HS-5 (cell line): ENCODE measurements at regions not wholly inside any gene's neighbourhood (a gene's known extent, or its start where the extent isn't known, plus 50 kb on each side); places are given as distances from the start of the nearest gene placed in this dataset.
A peak's percentile ranks its signal among the peaks of the same experiment; 100 is the strongest.
"Not testable (repeated sequence)": the region's sequence is repeated elsewhere in the genome, so short reads cannot be mapped to it uniquely, and the experiment has no call there.

ENCODE experiments used
- DNase-seq: peaks from one replicate; pipeline ENCODE4 v3.0.0-alpha.2; 2012; ENCODE audit warnings: low read depth

DNA sequence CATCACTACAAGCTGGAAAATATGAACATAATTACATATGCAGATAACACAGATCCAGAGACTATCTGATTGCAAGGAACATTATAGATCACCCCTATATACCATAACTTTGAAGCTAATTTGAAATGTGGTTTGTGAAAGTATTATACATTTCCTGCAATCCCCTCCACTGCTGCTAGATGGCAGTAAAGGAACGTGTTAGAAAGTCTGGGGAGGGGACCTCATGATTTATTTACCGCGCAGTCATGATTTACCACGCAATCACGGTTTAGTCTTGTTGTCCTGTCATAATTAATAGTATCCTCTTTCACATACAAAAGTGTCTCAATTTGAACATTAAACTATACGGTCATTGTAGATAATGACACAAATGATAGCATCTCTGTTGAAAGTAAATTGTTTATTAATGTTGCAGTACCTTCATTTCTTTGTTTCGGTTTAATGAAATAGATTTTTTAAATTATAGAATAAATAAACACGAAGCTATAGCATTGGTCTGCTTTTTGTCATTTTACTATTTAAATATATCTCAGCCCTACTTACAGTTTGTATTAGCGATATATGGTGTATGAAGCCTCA is 145.3 kb upstream of the PRSS1 start:
- no peak for DNase-seq

DNA sequence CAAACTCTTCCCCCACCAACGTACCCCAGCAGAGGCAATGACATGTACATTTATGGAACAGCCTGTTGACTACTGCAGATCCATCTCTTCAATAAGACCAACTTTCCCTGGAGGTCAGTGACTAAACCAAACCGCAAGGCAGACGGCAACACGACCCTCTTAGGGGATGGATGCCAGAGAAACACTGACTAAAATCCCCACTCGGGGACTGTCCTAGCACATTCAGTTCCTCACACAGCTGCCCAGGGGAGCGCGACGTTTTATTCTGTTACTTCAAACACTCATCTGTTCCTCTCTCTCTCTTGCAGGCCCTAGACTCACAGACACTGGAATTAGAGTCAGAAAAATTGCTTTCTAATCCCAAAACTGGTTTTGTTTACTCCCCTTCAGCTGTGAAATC is 146.5 kb upstream of the PRSS1 start:
- no peak for DNase-seq

DNA sequence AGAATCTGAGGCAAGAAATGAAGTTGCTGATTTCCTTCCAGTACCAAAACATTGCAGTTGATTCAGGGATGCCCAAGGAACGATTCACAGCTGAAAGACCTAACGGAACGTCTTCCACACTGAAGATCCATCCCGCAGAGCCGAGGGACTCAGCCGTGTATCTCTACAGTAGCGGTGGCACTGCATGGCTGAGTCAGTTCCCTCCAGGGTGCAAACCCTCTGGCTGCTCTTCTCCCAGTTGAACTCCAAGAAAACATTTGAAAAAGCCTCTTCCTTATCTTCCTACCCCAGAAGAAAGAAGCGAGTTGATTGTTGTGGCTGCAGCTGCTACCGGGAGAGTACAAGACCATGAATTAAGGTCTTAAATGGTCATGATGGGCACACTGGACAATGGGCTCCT is 147.1 kb upstream of the PRSS1 start:
- no peak for DNase-seq

DNA sequence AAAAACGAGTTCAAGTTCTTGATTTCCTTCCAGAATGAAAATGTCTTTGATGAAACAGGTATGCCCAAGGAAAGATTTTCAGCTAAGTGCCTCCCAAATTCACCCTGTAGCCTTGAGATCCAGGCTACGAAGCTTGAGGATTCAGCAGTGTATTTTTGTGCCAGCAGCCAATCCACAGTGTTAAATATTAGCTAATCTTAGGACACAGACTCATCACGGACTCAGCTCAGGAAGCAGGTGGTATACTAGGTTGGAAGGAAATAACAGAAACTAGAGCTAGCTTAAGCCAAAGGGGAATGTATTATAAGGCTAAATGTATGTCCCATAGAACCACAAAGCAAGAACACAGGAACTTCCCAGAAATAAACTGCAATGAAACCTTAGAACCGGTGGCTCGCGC is 151.0 kb upstream of the PRSS1 start:
- DNase-seq, result no peak

DNA sequence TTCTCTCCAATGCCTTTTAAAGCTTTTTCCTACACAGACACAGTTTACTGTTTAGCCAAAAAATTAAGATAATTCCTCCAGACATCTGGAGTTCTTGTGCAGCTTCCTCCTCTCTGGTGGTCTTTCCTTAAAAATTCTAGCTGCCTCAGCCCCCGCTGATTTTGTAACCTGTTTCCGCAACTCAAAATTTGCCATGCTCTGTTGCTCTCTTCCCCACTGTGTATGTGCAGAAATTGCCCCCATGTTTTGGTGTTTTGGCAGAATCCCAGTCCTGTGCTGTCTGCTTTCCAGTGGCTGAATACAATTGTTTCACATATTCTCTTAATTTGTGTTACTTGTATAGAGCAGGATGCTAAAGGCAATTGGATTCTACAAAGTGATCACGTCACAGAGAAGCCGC is 151.7 kb upstream of the PRSS1 start:
- DNase-seq, result no peak

DNA sequence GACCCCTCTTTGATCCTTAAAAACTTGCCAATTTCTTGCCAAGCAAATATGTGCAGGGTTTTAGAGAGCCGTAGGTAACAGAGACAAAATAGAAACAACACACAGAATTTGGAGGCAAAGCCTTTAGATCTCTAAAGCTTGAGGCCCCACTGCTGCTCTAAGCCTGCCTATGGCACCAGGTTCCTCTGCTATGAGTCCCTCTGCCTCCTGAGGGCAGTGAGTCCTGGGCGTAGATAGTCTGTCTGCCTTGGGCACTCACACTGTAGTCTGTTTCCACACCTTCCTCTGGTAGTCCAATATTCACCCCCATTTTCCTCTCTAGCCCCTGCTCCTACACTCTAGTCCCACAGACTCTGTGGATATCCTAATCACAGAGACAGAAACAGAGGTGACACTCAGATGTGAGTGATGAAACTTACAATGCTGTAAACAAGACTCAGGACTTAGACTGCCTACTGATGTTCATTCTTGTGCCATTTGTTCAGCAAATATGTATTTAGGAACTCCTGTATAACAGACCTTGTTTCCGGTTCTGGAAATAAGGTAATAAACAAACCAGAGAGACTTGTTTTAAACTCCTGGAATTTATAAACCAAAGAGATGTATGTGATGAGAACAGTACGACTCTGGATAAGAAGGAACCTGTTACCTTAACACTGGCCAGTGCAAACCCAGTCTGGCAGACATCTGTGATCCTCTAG is 153.3 kb upstream of the PRSS1 start:
- no peak for DNase-seq

DNA sequence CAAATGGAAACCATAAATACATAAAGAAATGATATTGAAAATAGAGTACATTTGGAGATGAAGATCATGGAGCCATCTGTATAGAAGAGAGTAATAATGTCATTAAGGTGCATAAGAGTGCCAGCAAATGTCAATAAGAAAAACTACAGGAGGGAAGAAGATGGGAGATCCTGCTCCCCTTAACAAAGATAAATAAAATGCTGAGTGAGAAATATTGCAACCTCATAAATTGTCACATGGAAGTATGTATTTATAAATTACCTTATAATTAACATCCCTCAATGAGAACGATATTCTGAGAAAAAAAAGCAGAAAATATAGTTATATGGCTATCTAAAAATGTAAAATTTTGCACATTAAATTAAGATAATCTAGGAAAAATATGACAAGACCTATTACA is 155.2 kb upstream of the PRSS1 start:
- DNase-seq, result no peak

DNA sequence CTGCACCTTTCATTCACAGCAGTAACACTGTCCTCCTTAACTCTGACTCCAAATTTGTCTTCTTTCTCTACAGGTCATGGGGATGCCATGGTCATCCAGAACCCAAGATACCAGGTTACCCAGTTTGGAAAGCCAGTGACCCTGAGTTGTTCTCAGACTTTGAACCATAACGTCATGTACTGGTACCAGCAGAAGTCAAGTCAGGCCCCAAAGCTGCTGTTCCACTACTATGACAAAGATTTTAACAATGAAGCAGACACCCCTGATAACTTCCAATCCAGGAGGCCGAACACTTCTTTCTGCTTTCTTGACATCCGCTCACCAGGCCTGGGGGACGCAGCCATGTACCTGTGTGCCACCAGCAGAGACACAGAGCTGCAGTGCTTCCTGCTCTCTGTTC is 156.2 kb upstream of the PRSS1 start:
- no peak for DNase-seq

DNA sequence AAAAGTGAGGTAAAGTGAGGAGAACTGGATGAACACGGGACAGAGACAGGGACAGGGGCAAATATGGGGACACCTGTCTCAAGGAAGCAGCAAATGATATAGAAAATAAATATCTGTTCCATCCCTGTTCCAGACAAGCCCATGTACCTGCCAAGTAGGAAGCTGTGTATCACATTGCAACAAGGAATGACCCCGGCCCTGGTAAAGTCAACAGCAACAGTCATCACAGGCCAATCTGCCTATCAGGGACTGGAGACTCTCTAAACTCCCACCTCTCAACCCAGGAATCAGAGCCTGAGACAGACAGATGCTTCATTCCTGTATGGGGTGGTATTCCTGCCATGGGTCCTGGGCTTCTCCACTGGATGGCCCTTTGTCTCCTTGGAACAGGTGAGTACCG is 156.6 kb upstream of the PRSS1 start:
- no peak for DNase-seq

DNA sequence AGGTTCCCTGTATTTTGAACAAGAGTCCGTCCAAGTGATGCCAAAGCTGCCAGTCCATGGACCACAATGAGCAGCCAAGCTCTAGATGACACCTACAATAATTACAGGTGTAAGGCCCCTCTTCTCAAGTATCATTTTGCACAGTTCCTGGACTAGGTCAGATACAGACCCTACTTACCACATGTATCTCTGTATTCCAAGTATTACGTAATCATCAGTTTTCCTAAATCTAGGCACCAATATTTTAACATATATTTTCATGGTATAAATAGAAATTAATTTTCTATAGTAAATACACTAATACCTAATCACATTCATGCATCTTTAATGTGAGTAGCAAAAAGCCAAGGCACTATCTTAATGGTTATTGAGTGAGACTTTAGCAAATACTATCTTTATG is 157.0 kb upstream of the PRSS1 start:
- DNase-seq, result no peak

DNA sequence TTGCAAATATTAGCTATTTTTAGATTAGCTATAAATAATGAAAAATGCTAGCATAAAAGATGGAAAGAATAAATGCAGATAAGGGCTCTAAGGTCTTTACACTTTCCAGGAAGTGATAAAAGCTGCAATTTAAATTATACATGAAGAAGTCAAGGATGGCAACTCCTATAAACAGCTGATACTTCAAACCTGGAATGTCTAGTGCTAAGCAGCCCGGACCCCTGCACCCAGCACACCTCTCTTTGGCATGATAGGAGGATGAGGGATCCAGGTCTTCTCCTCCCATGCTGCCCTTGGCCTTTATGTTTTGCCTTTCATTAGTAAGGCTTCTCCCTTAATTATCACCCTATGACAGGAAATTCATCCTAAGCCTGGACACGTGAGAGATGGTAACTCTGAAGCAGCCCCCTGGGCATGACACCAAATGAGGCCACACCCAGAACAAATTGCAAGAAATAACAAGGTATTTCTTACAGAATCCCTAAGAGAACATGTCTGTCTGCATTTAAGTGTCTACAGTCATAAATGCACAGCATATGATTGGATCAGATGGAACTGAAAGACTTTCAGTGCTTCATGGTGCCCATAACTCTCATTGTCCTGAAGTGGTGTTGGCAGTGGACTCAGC is 158.3 kb upstream of the PRSS1 start:
- no peak for DNase-seq

DNA sequence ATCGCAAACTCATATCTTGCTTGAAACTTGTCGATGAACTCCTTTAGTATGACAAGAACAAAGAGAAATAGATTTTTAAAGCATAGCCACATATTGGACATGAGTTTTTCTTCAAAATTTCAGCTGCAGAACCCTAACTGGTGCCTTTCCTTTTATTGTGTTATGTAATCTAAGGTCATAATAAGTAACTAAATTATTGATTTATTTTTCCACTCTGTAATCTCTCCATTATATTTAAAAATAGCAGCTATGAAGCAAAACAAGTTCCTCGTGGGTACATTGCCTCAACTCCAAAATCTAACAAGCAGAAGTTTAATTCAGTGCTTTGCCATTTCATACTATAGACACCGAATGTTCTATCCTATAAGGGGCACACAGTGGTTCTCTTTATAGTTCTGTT is 159.2 kb upstream of the PRSS1 start:
- DNase-seq, result no peak

DNA sequence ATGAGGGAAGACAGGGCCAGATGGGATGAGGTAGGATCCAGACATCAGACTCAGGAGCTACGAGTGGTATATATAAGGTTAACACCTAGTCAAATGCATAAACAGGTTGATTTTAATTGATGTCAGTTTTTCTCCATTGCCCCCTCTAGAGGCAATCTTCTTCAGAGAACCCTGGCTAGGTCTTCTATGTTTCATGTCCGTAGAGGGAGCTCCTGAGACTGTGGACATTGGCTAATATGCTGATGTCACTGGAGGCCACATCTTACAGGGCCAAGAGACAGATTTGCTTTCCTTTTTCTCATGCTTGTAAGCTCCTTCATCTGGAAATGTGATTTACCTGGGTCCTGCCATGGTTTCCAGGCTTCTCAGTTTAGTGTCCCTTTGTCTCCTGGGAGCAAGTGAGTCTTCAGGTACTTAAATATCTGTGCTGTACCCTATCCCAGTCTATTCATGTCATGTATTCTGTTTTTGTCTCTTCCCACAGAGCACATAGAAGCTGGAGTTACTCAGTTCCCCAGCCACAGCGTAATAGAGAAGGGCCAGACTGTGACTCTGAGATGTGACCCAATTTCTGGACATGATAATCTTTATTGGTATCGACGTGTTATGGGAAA is 161.6 kb upstream of the PRSS1 start:
- DNase-seq, result no peak

DNA sequence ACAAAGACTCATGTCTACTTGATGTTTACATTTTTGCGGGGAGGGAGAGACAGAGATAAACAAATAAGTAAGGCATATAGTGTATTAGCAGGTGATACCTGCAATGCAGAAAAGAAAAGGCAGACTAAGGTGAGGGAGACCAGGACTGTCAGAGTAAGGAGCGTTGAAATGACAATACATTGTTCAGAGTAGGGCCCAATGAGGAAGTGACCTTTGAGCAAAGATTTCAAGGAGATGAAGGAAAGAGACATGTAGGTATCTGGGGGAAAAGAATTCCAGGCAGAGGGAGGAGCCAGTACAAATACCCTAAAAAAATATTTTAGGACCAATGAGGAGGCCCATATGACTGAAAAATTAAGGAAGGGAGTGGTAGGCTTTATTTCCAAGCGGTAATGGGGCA is 162.7 kb upstream of the PRSS1 start:
- no peak for DNase-seq

DNA sequence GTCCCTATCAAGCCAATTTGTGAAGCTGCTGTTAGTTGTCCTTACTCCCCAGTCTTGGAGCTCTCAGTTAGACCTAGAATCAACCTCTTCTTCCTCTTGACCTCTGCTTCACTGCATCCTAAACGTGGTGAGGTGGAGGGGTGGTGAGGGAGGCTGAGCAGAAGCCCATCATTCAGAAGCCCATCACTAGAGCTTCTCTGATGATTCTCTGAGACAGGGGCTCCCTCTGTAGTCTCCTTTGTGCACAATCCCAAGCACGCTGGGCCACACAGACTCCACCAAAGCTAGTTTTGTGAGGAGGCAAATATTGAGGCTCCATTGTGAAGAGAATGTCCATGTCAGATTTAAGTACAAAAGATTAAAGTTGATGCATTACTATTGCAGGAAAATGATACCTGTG is 163.8 kb upstream of the PRSS1 start:
- DNase-seq, result no peak

DNA sequence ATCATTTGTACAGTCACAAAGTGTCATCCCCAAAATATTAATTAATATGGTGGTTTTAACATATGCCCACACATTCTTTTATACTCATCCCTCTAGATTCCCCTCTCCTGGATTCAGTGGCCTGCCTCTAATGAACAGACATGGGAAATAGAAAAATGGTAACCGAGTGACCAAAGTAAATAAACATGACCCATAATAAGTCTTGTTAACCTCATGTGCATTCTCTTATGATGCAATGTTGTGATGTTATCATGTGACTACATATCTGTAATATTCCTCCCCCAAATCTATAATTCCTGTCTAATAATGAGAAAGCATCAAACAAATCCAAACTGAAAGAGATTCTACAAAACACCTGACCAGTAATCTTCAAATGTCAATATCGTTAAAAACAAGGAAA is 164.5 kb upstream of the PRSS1 start:
- DNase-seq, result no peak

DNA sequence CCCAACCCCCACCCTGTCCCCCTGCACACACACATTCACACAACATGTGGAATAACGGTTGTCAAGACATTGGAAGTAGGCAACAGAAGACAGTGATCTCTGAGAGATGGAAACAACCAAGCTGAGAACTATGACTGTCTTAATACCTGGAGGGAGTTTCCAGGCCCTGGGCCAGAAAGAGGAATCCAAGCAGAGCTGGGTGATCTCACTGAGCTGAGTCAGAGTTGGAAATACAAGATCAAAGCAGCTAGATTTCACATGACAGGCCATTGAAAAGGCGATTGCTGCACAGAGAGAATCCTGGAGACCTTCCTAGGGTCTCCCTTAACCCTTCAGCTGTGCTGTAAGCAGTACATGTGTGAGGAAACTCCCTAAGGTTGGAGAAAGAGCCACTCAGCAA is 165.8 kb upstream of the PRSS1 start:
- peak; percentile 65 for DNase-seq

DNA sequence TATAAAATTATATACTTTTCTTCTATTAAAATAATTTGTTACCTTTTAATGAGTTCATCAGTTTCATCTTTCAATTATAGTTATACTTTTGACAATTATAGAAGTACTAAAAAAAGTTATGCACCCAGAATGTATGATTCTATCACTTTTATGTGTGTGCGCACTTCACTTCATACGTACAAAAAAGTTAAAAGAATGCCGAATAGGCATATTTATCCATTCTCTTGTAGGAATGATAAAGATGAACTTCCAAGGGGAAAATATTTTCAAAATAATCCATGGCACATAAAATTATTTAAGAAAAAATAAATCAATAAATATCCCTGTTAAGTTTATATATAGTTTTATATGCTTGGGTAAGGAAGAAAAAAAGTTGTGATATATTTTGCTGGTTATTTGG is 166.9 kb upstream of the PRSS1 start:
- no peak for DNase-seq

DNA sequence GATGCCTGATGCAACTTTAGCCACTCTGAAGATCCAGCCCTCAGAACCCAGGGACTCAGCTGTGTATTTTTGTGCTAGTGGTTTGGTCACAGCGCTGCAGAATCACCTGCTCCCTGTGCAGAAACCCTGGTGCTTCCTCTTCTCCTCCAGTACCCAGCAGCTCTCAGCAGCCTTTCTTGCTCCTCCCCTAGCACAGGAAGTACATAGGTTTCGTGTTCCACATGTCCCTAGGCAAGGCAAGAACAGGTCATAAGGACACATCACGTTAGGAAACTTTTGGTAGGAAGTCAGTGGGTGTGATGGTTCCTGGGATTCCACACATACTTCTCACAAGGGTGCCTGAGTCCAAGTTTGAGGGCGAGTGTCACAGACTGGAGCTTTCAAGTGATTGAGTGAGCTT is 167.9 kb upstream of the PRSS1 start:
- DNase-seq, result no peak

DNA sequence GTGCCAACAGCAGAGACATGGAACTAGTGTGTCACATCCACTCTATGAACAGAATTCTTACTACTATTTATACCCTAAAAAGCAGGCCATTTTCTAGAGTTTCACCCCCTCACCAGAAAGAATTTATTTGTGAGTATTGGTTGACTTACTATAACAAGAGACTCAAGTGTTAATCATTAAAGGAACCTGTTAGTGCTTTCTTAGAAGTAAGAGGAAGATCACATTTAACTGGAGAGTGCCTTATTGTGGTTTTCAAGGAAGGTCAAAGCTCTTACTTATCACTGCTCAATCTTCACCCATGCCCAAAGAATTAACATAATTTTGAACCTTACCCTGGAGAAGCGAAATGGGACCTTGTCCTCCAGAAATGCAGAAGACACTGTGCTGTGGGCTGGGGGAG is 169.3 kb upstream of the PRSS1 start:
- DNase-seq, result no peak

DNA sequence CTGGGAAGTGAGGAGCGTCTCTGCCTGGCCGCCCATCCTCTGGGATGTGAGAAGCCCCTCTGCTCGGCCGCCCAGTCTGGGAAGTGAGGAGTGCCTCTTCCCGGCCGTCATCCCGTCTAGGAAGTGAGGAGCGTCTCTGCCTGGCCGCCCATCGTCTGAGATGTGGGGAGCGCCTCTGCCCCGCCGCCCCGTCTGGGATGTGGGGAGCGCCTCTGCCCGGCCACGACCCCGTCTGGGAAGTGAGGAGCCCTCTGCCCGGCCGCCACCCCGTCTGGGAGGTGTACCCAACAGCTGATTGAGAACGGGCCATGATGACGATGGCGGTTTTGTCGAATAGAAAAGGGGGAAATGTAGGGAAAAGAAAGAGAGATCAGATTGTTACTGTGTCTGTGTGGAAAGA is 173.9 kb upstream of the PRSS1 start:
- not testable (repeated sequence) for DNase-seq

DNA sequence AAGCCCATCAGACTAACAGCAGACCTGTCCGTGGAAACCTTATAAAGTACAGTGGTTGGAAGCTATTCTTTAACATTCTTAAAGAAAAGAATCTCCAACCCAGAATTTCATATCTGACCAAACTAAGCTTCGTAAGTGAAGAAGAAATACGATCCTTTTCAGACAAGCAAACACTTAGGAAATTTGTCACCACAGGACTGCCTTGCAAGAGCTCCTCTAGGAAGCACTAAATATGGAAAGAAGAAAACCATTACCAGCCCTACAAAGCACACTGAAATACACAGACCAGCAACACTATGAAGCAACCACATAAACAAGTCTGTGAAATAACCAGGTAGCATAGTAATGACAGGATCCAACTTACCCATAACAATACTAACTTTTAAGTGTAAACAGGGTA is 177.7 kb upstream of the PRSS1 start:
- no peak for DNase-seq

DNA sequence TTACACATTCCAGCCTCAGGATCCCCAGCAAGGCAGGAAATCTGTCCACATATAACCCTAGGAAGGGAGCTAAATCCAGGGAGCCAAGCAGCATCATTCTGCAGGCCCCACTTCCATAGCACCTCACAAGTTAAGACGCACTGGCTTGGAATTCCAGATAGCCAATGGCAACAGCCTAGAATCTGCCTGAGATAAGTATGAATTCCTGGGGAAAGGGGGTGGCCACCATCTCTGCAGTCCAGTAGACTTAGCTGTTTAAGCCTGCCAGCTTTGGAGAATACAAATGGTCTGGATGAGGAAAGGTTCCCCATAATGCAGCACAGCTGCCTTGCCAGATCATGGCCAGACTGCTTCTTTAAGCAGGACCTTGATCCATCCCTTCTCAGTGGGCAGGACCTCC is 179.4 kb upstream of the PRSS1 start:
- DNase-seq, result no peak
